ENCODE measurements at regions not wholly inside any gene's neighbourhood (a gene's known extent, or its start where the extent isn't known, plus 50 kb on each side); places are given as distances from the start of the nearest gene placed in this dataset.

GRCh38 chr7:136807598-136807997, 60.9 kb upstream of the CHRM2 start:
- no peak for DNase-seq

GRCh38 chr7:136803028-136803427, 65.4 kb upstream of the CHRM2 start:
- DNase-seq = no peak

GRCh38 chr7:136783934-136784333, 84.5 kb upstream of the CHRM2 start:
- DNase-seq = no peak

- no peak for DNase-seq
Observed at GRCh38 chr7:136741941-136742340, 126.5 kb upstream of the CHRM2 start.

GRCh38 chr7:136728945-136729344, 139.5 kb upstream of the CHRM2 start:
- no peak for DNase-seq

GRCh38 chr7:136726460-136726859, 142.0 kb upstream of the CHRM2 start:
- DNase-seq = no peak

GRCh38 chr7:136717910-136718557, 150.4 kb upstream of the CHRM2 start:
- no peak for DNase-seq

GRCh38 chr7:136714062-136714461, 154.4 kb upstream of the CHRM2 start:
- DNase-seq = no peak

- no peak for DNase-seq
Observed at GRCh38 chr7:136710751-136711150, 157.7 kb upstream of the CHRM2 start.

- no peak for DNase-seq
Observed at GRCh38 chr7:136709876-136710275, 158.6 kb upstream of the CHRM2 start.

GRCh38 chr7:136702913-136703312, 165.5 kb upstream of the CHRM2 start:
- DNase-seq = no peak

GRCh38 chr7:136698977-136699376, 169.5 kb upstream of the CHRM2 start:
- DNase-seq = no peak

GRCh38 chr7:136698231-136698630, 170.2 kb upstream of the CHRM2 start:
- DNase-seq = no peak

- no peak for DNase-seq
Observed at GRCh38 chr7:136697271-136697670, 171.2 kb upstream of the CHRM2 start.

- no peak for DNase-seq
Observed at GRCh38 chr7:136693166-136694119, 175.0 kb upstream of the CHRM2 start.

- DNase-seq = no peak
Observed at GRCh38 chr7:136692221-136692620, 176.2 kb upstream of the CHRM2 start.

GRCh38 chr7:136688601-136689000, 179.9 kb upstream of the CHRM2 start:
- no peak for DNase-seq

GRCh38 chr7:136687693-136688322, 180.6 kb upstream of the CHRM2 start:
- DNase-seq = no peak

- no peak for DNase-seq
Observed at GRCh38 chr7:136685501-136686173, 182.8 kb upstream of the CHRM2 start.

GRCh38 chr7:136677471-136678365, 190.7 kb upstream of the CHRM2 start:
- DNase-seq = no peak

- DNase-seq = no peak
Observed at GRCh38 chr7:136667584-136667983, 200.9 kb upstream of the CHRM2 start.

GRCh38 chr7:136665878-136666509, 202.5 kb upstream of the CHRM2 start:
- no peak for DNase-seq
